H9 (cell line): ENCODE measurements at regions not wholly inside any gene's neighbourhood (a gene's known extent, or its start where the extent isn't known, plus 50 kb on each side); places are given as distances from the start of the nearest gene placed in this dataset.

ENCODE experiments used
- DNase-seq: peaks from one replicate; pipeline ENCODE4 v3.0.0-alpha.2; 2017
- H2AFZ ChIP-seq: one replicate; pipeline ENCODE4 v1.6.1; 2013; ENCODE audit warnings: mild to moderate bottlenecking, low read length, control low read depth, moderate library complexity
- H2AK5ac ChIP-seq: 2 replicates; pipeline ENCODE4 v1.6.1; 2013; ENCODE audit warnings: low read length, control low read depth, mixed read lengths; ENCODE audit not compliant: insufficient read length
- H2BK120ac ChIP-seq: one replicate; pipeline ENCODE4 v1.6.1; 2013; ENCODE audit warnings: low read depth, mild to moderate bottlenecking, low read length, control low read depth, inconsistent platforms; ENCODE audit not compliant: poor library complexity, severe bottlenecking
- H2BK12ac ChIP-seq: 2 replicates; pipeline ENCODE4 v1.6.1; 2013; ENCODE audit warnings: low read length, control low read depth, mixed read lengths, low read depth; ENCODE audit not compliant: insufficient read length
- H2BK15ac ChIP-seq: 2 replicates; pipeline ENCODE4 v1.6.1; 2013; ENCODE audit warnings: low read depth, low read length, control low read depth
- H2BK20ac ChIP-seq: one replicate; pipeline ENCODE4 v1.6.1; 2013; ENCODE audit warnings: low read depth, mild to moderate bottlenecking, low read length, control low read depth, inconsistent platforms; ENCODE audit not compliant: poor library complexity, severe bottlenecking
- H2BK5ac ChIP-seq: 2 replicates; pipeline ENCODE4 v1.6.1; 2013; ENCODE audit warnings: low read length, control low read depth, mixed read lengths; ENCODE audit not compliant: insufficient read length
- H3K14ac ChIP-seq: 2 replicates; pipeline ENCODE4 v1.6.1; 2013; ENCODE audit warnings: low read length, control low read depth; ENCODE audit not compliant: insufficient read depth
- H3K18ac ChIP-seq: 2 replicates; pipeline ENCODE4 v1.6.1; 2013; ENCODE audit warnings: low read depth, mild to moderate bottlenecking, mixed read lengths, low read length, control low read depth; ENCODE audit not compliant: insufficient read length
- H3K23ac ChIP-seq: 2 replicates; pipeline ENCODE4 v1.6.1; 2013; ENCODE audit warnings: low read length, control low read depth, mixed read lengths, low read depth; ENCODE audit not compliant: insufficient read length
- H3K23me2 ChIP-seq: 2 replicates; pipeline ENCODE4 v1.6.1; 2013; ENCODE audit warnings: low read depth, mild to moderate bottlenecking, mixed read lengths, low read length, control low read depth; ENCODE audit not compliant: insufficient read length, poor library complexity, severe bottlenecking
- H3K27ac ChIP-seq: 2 replicates; pipeline ENCODE4 v1.5.1; 2013; ENCODE audit warnings: low read length, control low read depth, mixed read lengths, low read depth; ENCODE audit not compliant: insufficient read length
- H3K27me3 ChIP-seq: 2 replicates; pipeline ENCODE4 v1.6.1; 2013; ENCODE audit warnings: low read length, control low read depth, inconsistent platforms; ENCODE audit not compliant: insufficient read depth
- H3K4ac ChIP-seq: 2 replicates; pipeline ENCODE4 v1.6.1; 2013; ENCODE audit warnings: low read depth, mild to moderate bottlenecking, control low read depth, inconsistent platforms, low read length, moderate library complexity
- H3K4me1 ChIP-seq: 2 replicates; pipeline ENCODE4 v1.6.1; 2013; ENCODE audit warnings: low read length, control low read depth, inconsistent platforms; ENCODE audit not compliant: insufficient read depth
- H3K4me2 ChIP-seq: 2 replicates; pipeline ENCODE4 v1.6.1; 2013; ENCODE audit warnings: low read length, control low read depth, mixed read lengths; ENCODE audit not compliant: insufficient read length, insufficient read depth
- H3K56ac ChIP-seq: 2 replicates; pipeline ENCODE4 v1.6.1; 2013; ENCODE audit warnings: low read depth, mild to moderate bottlenecking, mixed read lengths, low read length, control low read depth; ENCODE audit not compliant: insufficient read length
- H3K79me1 ChIP-seq: 2 replicates; pipeline ENCODE4 v1.6.1; 2013; ENCODE audit warnings: low read depth, mild to moderate bottlenecking, moderate library complexity, low read length, control low read depth, inconsistent platforms; ENCODE audit not compliant: insufficient read depth, poor library complexity, severe bottlenecking
- H3K79me2 ChIP-seq: 2 replicates; pipeline ENCODE4 v1.6.1; 2013; ENCODE audit warnings: low read length, control low read depth, inconsistent platforms; ENCODE audit not compliant: insufficient read depth
- H3K9ac ChIP-seq: 2 replicates; pipeline ENCODE4 v1.6.1; 2013; ENCODE audit warnings: low read length, control low read depth, mixed read lengths; ENCODE audit not compliant: insufficient read length; ENCODE audit errors: extremely low read depth
- H3K9me3 ChIP-seq: one replicate; pipeline ENCODE4 v1.6.1; 2013; ENCODE audit warnings: low read depth, low read length, inconsistent platforms; ENCODE audit not compliant: control insufficient read depth
- H3T11ph ChIP-seq: one replicate; pipeline ENCODE4 v1.6.1; 2013; ENCODE audit warnings: mild to moderate bottlenecking, low read length, control low read depth, inconsistent platforms
- H4K20me1 ChIP-seq: one replicate; pipeline ENCODE4 v1.6.1; 2013; ENCODE audit not compliant: control insufficient read depth, insufficient read length, insufficient read depth
- H4K5ac ChIP-seq: 2 replicates; pipeline ENCODE4 v1.6.1; 2013; ENCODE audit warnings: low read depth, mild to moderate bottlenecking, mixed read lengths, low read length, control low read depth; ENCODE audit not compliant: insufficient read length
- H4K8ac ChIP-seq: replicated peaks from 2 replicates; pipeline ENCODE4 v1.6.1; 2013; ENCODE audit warnings: low read length, control low read depth, mixed read lengths, low read depth; ENCODE audit not compliant: insufficient read length
- H4K91ac ChIP-seq: 2 replicates; pipeline ENCODE4 v1.6.1; 2013; ENCODE audit warnings: low read depth, mild to moderate bottlenecking, moderate library complexity, mixed read lengths, low read length, control low read depth; ENCODE audit not compliant: insufficient read length
- H3K27ac Mint-ChIP-seq, 3 experiments: 2 replicates in 2 of 3; 3 replicates in 1 of 3; pipeline ENCODE4 v1.8.0; 2020 to 2021; ENCODE audit warnings: mixed read lengths in 3 of 3, mild to moderate bottlenecking in 1 of 3, moderate library complexity in 1 of 3
- H3K27me3 Mint-ChIP-seq: 2 replicates; pipeline ENCODE4 v1.8.0; 2021; ENCODE audit warnings: low read depth, mild to moderate bottlenecking, moderate library complexity, mixed read lengths
- H3K36me3 Mint-ChIP-seq, 3 experiments: 2 replicates in 2 of 3; 3 replicates in 1 of 3; pipeline ENCODE4 v1.8.0; 2020 to 2021; ENCODE audit warnings: low read depth in 3 of 3, mixed read lengths in 3 of 3; ENCODE audit not compliant: insufficient read depth in 1 of 3
- H3K4me1 Mint-ChIP-seq, 2 experiments: 2 replicates each; pipeline ENCODE4 v1.8.0; 2020; ENCODE audit warnings: mixed read lengths in 2 of 2
- H3K4me3 Mint-ChIP-seq, 2 experiments: 2 replicates in 1 of 2; 3 replicates in 1 of 2; pipeline ENCODE4 v1.8.0; 2020 to 2021; ENCODE audit warnings: mild to moderate bottlenecking in 2 of 2, mixed read lengths in 2 of 2, moderate library complexity in 1 of 2
- H3K9me3 Mint-ChIP-seq, 2 experiments: 2 replicates in 1 of 2; 3 replicates in 1 of 2; pipeline ENCODE4 v1.8.0; 2020; ENCODE audit warnings: mild to moderate bottlenecking in 2 of 2, mixed read lengths in 2 of 2, moderate library complexity in 1 of 2
- WGBS: extraction: QIAGEN DNeasy Blood & Tissue Kit; methylation state at CpG from one replicate; pipeline ENCODE4 v1.1.7; 2013; ENCODE audit warnings: missing lambda C conversion rate, low lambda C conversion rate, mixed read lengths; ENCODE audit not compliant: insufficient read length; ENCODE audit errors: extremely low coverage; 5-methylcytosine and 5-hydroxymethylcytosine counted together
- TF ChIP-seq, protein P1 (sequence below): fragments of 200-600 bp; sonication (generic); conservative IDR thresholded peaks from 3 replicates; pipeline ENCODE4 v1.8.0; 2021; ENCODE audit warnings: antibody characterized with exemption, mild to moderate bottlenecking

GRCh38 chr3:30221619-30222018 is 384.8 kb upstream of the TGFBR2 start:
- no peak for DNase-seq
- H3K23ac ChIP-seq: no peak overlapping the region
- peaks cover 5 to 17% (median 6%) of the 10 kb centered on the region in 3 experiments for H3K36me3 Mint-ChIP-seq
- no peak overlapping the region for H3K9ac ChIP-seq
- peaks cover 3 to 4% of the 10 kb centered on the region in 2 experiments; a peak in 3 of 4 replicates for H3K4me1 Mint-ChIP-seq
- H3K4me1 ChIP-seq: no peaks in the 10 kb centered on the region
- no CpG with 5 or more reads among the region's 3 CpGs for WGBS
- H3K9me3 Mint-ChIP-seq: peaks cover 8 to 12% of the 10 kb centered on the region in 2 experiments
- H2BK120ac ChIP-seq: no peak overlapping the region
- no peaks in the 10 kb centered on the region for H4K20me1 ChIP-seq
- no peak overlapping the region for H3K18ac ChIP-seq
- H2BK5ac ChIP-seq: no peak overlapping the region
- no peak overlapping the region for H4K5ac ChIP-seq
- H4K91ac ChIP-seq: no peak overlapping the region
- H2AK5ac ChIP-seq: no peak overlapping the region
- H2AFZ ChIP-seq: no peak overlapping the region
- TF ChIP-seq, protein P1, sequence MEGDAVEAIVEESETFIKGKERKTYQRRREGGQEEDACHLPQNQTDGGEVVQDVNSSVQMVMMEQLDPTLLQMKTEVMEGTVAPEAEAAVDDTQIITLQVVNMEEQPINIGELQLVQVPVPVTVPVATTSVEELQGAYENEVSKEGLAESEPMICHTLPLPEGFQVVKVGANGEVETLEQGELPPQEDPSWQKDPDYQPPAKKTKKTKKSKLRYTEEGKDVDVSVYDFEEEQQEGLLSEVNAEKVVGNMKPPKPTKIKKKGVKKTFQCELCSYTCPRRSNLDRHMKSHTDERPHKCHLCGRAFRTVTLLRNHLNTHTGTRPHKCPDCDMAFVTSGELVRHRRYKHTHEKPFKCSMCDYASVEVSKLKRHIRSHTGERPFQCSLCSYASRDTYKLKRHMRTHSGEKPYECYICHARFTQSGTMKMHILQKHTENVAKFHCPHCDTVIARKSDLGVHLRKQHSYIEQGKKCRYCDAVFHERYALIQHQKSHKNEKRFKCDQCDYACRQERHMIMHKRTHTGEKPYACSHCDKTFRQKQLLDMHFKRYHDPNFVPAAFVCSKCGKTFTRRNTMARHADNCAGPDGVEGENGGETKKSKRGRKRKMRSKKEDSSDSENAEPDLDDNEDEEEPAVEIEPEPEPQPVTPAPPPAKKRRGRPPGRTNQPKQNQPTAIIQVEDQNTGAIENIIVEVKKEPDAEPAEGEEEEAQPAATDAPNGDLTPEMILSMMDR: no peak
- no peaks in the 10 kb centered on the region for H3K79me2 ChIP-seq
- no peak overlapping the region for H3K4ac ChIP-seq
- H4K8ac ChIP-seq: no peak overlapping the region
- H3K23me2 ChIP-seq: no peaks in the 10 kb centered on the region
- no peak overlapping the region for H3K27ac ChIP-seq
- no peak overlapping the region for H2BK12ac ChIP-seq
- H2BK15ac ChIP-seq: no peak overlapping the region
- no peaks in the 10 kb centered on the region for H3K27me3 ChIP-seq
- no peaks in the 10 kb centered on the region for H3K79me1 ChIP-seq
- no peak overlapping the region for H3K56ac ChIP-seq
- no peaks in the 10 kb centered on the region for H3K9me3 ChIP-seq
- no peaks in the 10 kb centered on the region for H3K27me3 Mint-ChIP-seq
- no peak overlapping the region for H3K27ac Mint-ChIP-seq
- H3T11ph ChIP-seq: no peak overlapping the region
- H3K4me3 Mint-ChIP-seq: no peak overlapping the region
- no peak overlapping the region for H3K4me2 ChIP-seq
- no peak overlapping the region for H3K14ac ChIP-seq
- H2BK20ac ChIP-seq: no peak overlapping the region
